Stomach (tissue), 4 donors: ENCODE measurements at regions not wholly inside any gene's neighbourhood (a gene's known extent, or its start where the extent isn't known, plus 50 kb on each side); places are given as distances from the start of the nearest gene placed in this dataset.

Source experiments
- CTCF ChIP-seq, 7 experiments: fragments of 450-650 bp in 4 of 7; fragments of 200-600 bp in 3 of 7; sonication (generic) in 3 of 7; IDR thresholded peaks; one replicate each; pipeline ENCODE4 v1.5.1; 2016 to 2019; ENCODE audit warnings: antibody characterized with exemption in 7 of 7, control low read depth in 2 of 7, mild to moderate bottlenecking in 1 of 7
- POLR2AphosphoS5 ChIP-seq, 3 donors: sonication (generic); formaldehyde crosslinking; IDR thresholded peaks; one replicate each; pipeline ENCODE4 v1.6.1; 2016; ENCODE audit warnings: antibody characterized with exemption in 3 of 3

- TF ChIP-seq CTCF (IDR thresholded peaks at IDR 0.05) (no peak), POLR2AphosphoS5 (IDR thresholded peaks at IDR 0.05) (no peak)
These were observed 234.4 kb upstream of the DAAM1 start for GRCh38 chr14:58954052-58954451.
